ENCODE measurements at regions not wholly inside any gene's neighbourhood (a gene's known extent, or its start where the extent isn't known, plus 50 kb on each side); places are given as distances from the start of the nearest gene placed in this dataset.

- DNase-seq (ENCODE audit: low read depth) = no peak
- TF ChIP-seq, protein P1, sequence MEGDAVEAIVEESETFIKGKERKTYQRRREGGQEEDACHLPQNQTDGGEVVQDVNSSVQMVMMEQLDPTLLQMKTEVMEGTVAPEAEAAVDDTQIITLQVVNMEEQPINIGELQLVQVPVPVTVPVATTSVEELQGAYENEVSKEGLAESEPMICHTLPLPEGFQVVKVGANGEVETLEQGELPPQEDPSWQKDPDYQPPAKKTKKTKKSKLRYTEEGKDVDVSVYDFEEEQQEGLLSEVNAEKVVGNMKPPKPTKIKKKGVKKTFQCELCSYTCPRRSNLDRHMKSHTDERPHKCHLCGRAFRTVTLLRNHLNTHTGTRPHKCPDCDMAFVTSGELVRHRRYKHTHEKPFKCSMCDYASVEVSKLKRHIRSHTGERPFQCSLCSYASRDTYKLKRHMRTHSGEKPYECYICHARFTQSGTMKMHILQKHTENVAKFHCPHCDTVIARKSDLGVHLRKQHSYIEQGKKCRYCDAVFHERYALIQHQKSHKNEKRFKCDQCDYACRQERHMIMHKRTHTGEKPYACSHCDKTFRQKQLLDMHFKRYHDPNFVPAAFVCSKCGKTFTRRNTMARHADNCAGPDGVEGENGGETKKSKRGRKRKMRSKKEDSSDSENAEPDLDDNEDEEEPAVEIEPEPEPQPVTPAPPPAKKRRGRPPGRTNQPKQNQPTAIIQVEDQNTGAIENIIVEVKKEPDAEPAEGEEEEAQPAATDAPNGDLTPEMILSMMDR (conservative IDR thresholded peaks at IDR 0.05; ENCODE audit: low read depth, low read length) = no peak
- H3K4me3 ChIP-seq (ENCODE audit: low read depth, low read length) = no peak overlapping the region
Observed at GRCh38 chr3:59593380-59593779, 543.6 kb upstream of the CFAP20DC start.

- no peak for DNase-seq (ENCODE audit: low read depth)
- TF ChIP-seq, protein P1 (conservative IDR thresholded peaks at IDR 0.05; ENCODE audit: low read depth, low read length) = no peak
- H3K4me3 ChIP-seq (ENCODE audit: low read depth, low read length) = no peak overlapping the region
Observed at GRCh38 chr3:59580996-59581395, 531.2 kb upstream of the CFAP20DC start.

GRCh38 chr3:59580499-59580898, 530.7 kb upstream of the CFAP20DC start:
- H3K4me3 ChIP-seq (ENCODE audit: low read depth, low read length) = no peak overlapping the region
- no peak for DNase-seq (ENCODE audit: low read depth)
- TF ChIP-seq, protein P1 (conservative IDR thresholded peaks at IDR 0.05; ENCODE audit: low read depth, low read length) = no peak

DNA sequence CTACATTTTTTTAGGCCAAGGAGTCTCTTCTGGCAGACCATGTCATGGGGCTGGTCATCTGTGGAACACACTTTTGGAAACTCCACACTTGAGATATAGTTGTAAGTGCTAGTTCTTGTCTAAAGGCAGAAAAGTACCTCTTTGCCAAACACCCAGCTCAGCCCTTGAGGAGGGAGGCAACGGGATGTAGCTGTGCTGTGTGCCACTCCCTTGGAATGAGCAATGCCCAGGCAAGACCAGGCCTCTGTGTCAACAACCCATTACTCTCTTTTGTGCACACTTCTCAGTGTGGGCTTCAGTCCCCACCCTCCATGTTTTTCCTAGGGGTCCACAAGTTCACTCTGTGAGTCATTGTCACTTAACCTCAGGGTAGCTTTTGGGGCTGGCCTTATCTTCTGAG, 528.3 kb upstream of the CFAP20DC start:
- no peak overlapping the region for H3K4me3 ChIP-seq (ENCODE audit: low read depth, low read length)
- no peak for DNase-seq (ENCODE audit: low read depth)
- TF ChIP-seq, protein P1 (conservative IDR thresholded peaks at IDR 0.05; ENCODE audit: low read depth, low read length) = no peak

DNA sequence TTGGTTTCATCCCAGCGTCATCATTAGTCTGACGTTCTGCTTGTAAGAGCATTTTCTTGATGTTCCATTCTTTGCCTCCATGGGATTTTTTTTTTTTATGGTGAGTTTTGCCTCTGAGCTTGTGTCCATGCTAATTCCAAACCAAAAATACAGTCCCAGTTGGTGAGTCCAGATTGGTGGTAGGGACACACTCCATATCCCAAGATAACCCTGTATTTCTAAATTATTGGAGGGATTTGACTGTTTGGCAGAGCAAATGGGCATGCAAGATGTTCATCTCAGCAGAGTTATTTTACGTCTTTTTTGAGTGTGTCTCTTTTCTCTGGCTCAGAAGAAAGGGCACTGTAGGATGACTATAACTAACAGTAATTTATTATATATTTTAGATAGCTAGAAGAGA, 526.8 kb upstream of the CFAP20DC start:
- TF ChIP-seq, protein P1 (conservative IDR thresholded peaks at IDR 0.05; ENCODE audit: low read depth, low read length) = no peak
- DNase-seq (ENCODE audit: low read depth) = no peak
- no peak overlapping the region for H3K4me3 ChIP-seq (ENCODE audit: low read depth, low read length)

GRCh38 chr3:59575113-59576001, 525.5 kb upstream of the CFAP20DC start:
- TF ChIP-seq, protein P1 (conservative IDR thresholded peaks at IDR 0.05; ENCODE audit: low read depth, low read length) = peak; percentile 98
- DNase-seq (ENCODE audit: low read depth) = peak; percentile 86
- H3K4me3 ChIP-seq (ENCODE audit: low read depth, low read length) = no peak overlapping the region

GRCh38 chr3:59573911-59574310, 524.1 kb upstream of the CFAP20DC start:
- peak; percentile 71 for DNase-seq (ENCODE audit: low read depth)
- H3K4me3 ChIP-seq (ENCODE audit: low read depth, low read length) = no peak overlapping the region
- TF ChIP-seq, protein P1 (conservative IDR thresholded peaks at IDR 0.05; ENCODE audit: low read depth, low read length) = no peak

Data from choroid plexus epithelial cell (primary cell).